Vagina (tissue), 2 donors: ENCODE measurements at regions not wholly inside any gene's neighbourhood (a gene's known extent, or its start where the extent isn't known, plus 50 kb on each side); places are given as distances from the start of the nearest gene placed in this dataset.

ENCODE experiments used
- DNase-seq, 2 donors: peaks; one replicate each; pipeline ENCODE4 v3.0.0-alpha.2; 2017; ENCODE audit errors: extremely low spot score in 2 of 2
- H3K27ac ChIP-seq: fragments of 200-600 bp; sonication (generic); one replicate; pipeline ENCODE4 v1.5.1; 2019
- H3K27me3 ChIP-seq: fragments of 200-600 bp; sonication (generic); one replicate; pipeline ENCODE4 v1.5.1; 2019
- H3K36me3 ChIP-seq, 2 donors: fragments of 200-600 bp; sonication (generic); one replicate each; pipeline ENCODE4 v1.5.1; 2017 to 2019
- H3K4me1 ChIP-seq: fragments of 200-600 bp; sonication (generic); one replicate; pipeline ENCODE4 v1.5.1; 2019
- H3K4me3 ChIP-seq, 2 donors: fragments of 200-600 bp; sonication (generic); 1 replicate in 1 of 2; 2 replicates in 1 of 2; pipeline ENCODE4 v1.5.1; 2016 to 2019
- H3K9me3 ChIP-seq: fragments of 200-600 bp; sonication (generic); one replicate; pipeline ENCODE4 v1.5.1; 2019
- POLR2A ChIP-seq, 2 donors: fragments of 450-650 bp; IDR thresholded peaks; one replicate each; pipeline ENCODE4 v1.6.1; 2017; ENCODE audit warnings: antibody characterized with exemption in 2 of 2, mild to moderate bottlenecking in 2 of 2, moderate library complexity in 2 of 2
- POLR2AphosphoS5 ChIP-seq, 2 donors: sonication (generic); formaldehyde crosslinking; IDR thresholded peaks; one replicate each; pipeline ENCODE4 v1.9.0; 2017; ENCODE audit warnings: antibody characterized with exemption in 2 of 2, mild to moderate bottlenecking in 2 of 2, low read depth in 1 of 2; ENCODE audit not compliant: insufficient read depth in 1 of 2
- intact Hi-C: fragments of 100-400 bp; cut with DNase I; formaldehyde crosslinking; loops from one replicate; pipeline ENCODE4 v1.15.1; 2023
- TF ChIP-seq, protein P1 (sequence below), 3 experiments: fragments of 450-650 bp in 2 of 3; fragments of 200-600 bp in 1 of 3; sonication (generic) in 1 of 3; IDR thresholded peaks; one replicate each; pipeline ENCODE4 v1.5.1; 2017 to 2019; ENCODE audit warnings: antibody characterized with exemption in 3 of 3, mild to moderate bottlenecking in 2 of 3, moderate library complexity in 2 of 3

DNA sequence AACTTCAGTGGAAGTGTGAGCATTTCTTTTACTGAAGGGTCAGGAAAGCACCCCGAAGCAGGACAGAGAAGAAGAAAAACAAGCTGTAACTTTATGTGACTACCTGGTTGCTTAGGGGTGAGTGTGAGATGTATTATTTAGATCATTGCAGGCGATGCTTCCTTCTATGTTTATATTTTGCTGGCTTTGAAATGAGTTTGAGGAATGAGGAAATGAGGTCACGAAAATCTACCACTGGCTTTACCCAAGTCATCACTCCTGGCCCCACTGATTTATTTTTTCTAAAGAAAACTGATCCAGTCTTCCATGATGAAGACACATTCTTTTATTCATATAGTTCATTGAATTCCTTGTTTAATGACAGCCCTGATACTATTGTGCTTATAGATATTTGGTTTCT lies 716.6 kb upstream of the FZD8 start:
- H3K27ac ChIP-seq = no peak overlapping the region
- no peak overlapping the region for H3K4me3 ChIP-seq
- TF ChIP-seq POLR2A (IDR thresholded peaks at IDR 0.05) (no peak), POLR2AphosphoS5 (IDR thresholded peaks at IDR 0.05; ENCODE audit: insufficient read depth in 1 of 2, low read depth in 1 of 2) (no peak)
- TF ChIP-seq, protein P1, sequence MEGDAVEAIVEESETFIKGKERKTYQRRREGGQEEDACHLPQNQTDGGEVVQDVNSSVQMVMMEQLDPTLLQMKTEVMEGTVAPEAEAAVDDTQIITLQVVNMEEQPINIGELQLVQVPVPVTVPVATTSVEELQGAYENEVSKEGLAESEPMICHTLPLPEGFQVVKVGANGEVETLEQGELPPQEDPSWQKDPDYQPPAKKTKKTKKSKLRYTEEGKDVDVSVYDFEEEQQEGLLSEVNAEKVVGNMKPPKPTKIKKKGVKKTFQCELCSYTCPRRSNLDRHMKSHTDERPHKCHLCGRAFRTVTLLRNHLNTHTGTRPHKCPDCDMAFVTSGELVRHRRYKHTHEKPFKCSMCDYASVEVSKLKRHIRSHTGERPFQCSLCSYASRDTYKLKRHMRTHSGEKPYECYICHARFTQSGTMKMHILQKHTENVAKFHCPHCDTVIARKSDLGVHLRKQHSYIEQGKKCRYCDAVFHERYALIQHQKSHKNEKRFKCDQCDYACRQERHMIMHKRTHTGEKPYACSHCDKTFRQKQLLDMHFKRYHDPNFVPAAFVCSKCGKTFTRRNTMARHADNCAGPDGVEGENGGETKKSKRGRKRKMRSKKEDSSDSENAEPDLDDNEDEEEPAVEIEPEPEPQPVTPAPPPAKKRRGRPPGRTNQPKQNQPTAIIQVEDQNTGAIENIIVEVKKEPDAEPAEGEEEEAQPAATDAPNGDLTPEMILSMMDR (IDR thresholded peaks at IDR 0.05) = no peak
- no peaks in the 10 kb centered on the region for H3K27me3 ChIP-seq
- H3K36me3 ChIP-seq = no peaks in the 10 kb centered on the region
- H3K4me1 ChIP-seq = no peaks in the 10 kb centered on the region
- H3K9me3 ChIP-seq = no peaks in the 10 kb centered on the region
- intact Hi-C loops = no loop called here
- no peak for DNase-seq

- no peaks in the 10 kb centered on the region for H3K27me3 ChIP-seq
- H3K9me3 ChIP-seq = no peaks in the 10 kb centered on the region
- H3K36me3 ChIP-seq = no peaks in the 10 kb centered on the region
- no peak overlapping the region for H3K4me3 ChIP-seq
- TF ChIP-seq POLR2AphosphoS5 (IDR thresholded peaks at IDR 0.05; ENCODE audit: insufficient read depth in 1 of 2, low read depth in 1 of 2) = no peak
- TF ChIP-seq, protein P1 (IDR thresholded peaks at IDR 0.05) = no peak
- no peak for TF ChIP-seq POLR2A (IDR thresholded peaks at IDR 0.05)
- no peak overlapping the region for H3K27ac ChIP-seq
- H3K4me1 ChIP-seq = no peaks in the 10 kb centered on the region
- DNase-seq = no peak
- intact Hi-C loops = no loop called here
Observed at GRCh38 chr10:36354633-36355032, 712.5 kb upstream of the FZD8 start.

DNA sequence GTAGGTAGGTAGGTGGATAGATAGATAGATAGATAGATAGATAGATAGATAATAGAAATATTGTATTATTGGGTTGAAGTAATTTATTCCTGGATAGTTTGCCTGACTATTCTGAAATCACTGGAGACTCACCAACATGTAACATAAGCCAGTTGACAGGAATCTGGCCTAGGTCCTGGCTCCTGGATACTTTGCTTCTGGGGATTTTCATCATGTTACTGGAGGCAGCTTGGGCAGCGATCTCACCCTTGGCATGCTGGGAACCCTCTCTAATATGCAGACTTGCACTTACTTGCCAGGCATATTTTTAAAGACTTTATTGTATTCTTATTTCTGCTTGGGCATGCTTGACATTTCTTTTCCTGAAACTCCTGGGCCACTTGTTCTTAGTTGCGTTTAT lies 709.1 kb upstream of the FZD8 start:
- intact Hi-C loops = no loop called here
- H3K36me3 ChIP-seq = no peaks in the 10 kb centered on the region
- no peak for TF ChIP-seq POLR2A (IDR thresholded peaks at IDR 0.05)
- no peak for TF ChIP-seq POLR2AphosphoS5 (IDR thresholded peaks at IDR 0.05; ENCODE audit: insufficient read depth in 1 of 2, low read depth in 1 of 2)
- TF ChIP-seq, protein P1 (IDR thresholded peaks at IDR 0.05) = no peak
- no peak overlapping the region for H3K4me3 ChIP-seq
- DNase-seq = no peak
- H3K9me3 ChIP-seq = no peaks in the 10 kb centered on the region
- H3K27ac ChIP-seq = no peak overlapping the region
- H3K4me1 ChIP-seq = no peaks in the 10 kb centered on the region
- H3K27me3 ChIP-seq = no peaks in the 10 kb centered on the region

- H3K9me3 ChIP-seq = no peaks in the 10 kb centered on the region
- H3K4me3 ChIP-seq = no peak overlapping the region
- TF ChIP-seq POLR2A (IDR thresholded peaks at IDR 0.05) = no peak
- TF ChIP-seq, protein P1 (IDR thresholded peaks at IDR 0.05) = no peak
- H3K27me3 ChIP-seq = no peaks in the 10 kb centered on the region
- no peak overlapping the region for H3K27ac ChIP-seq
- no peaks in the 10 kb centered on the region for H3K36me3 ChIP-seq
- no peak for DNase-seq
- intact Hi-C loops = no loop called here
- peaks cover 7% of the 10 kb centered on the region for H3K4me1 ChIP-seq
Observed at GRCh38 chr10:36349445-36350078, 707.5 kb upstream of the FZD8 start.

- intact Hi-C loops = no loop called here
- Histone ChIP-seq H3K4me1 (peaks cover 7% of the 10 kb centered on the region), H3K27me3 (no peaks in the 10 kb centered on the region), H3K36me3 (no peaks in the 10 kb centered on the region), H3K4me3 (no peak overlapping the region), H3K27ac (no peak overlapping the region), H3K9me3 (no peaks in the 10 kb centered on the region)
- no peak for DNase-seq
- TF ChIP-seq POLR2AphosphoS5 (IDR thresholded peaks at IDR 0.05; ENCODE audit: insufficient read depth in 1 of 2, low read depth in 1 of 2) = no peak
Observed at GRCh38 chr10:36345807-36346206, 703.7 kb upstream of the FZD8 start.
